Upper lobe of left lung (tissue), 6 donors: ENCODE measurements at regions not wholly inside any gene's neighbourhood (a gene's known extent, or its start where the extent isn't known, plus 50 kb on each side); places are given as distances from the start of the nearest gene placed in this dataset.
"Not testable (repeated sequence)": the region's sequence is repeated elsewhere in the genome, so short reads cannot be mapped to it uniquely, and the experiment has no call there.

Experiments
- ATAC-seq, 2 donors: fragments of 200-7000 bp; cut with Tn5 transposase; one replicate each; pipeline ENCODE4 v1.9.1; 2022; ENCODE audit warnings: mild to moderate bottlenecking in 2 of 2, moderate library complexity in 2 of 2; ENCODE audit not compliant: low FRiP score in 2 of 2
- DNase-seq, 2 donors: peaks; one replicate each; pipeline ENCODE4 v3.0.0-alpha.2; 2019 to 2020
- H3K27ac ChIP-seq, 4 donors: fragments of 200-600 bp; sonication (generic); one replicate each; pipeline ENCODE4 v1.5.1; 2016 to 2019
- H3K27me3 ChIP-seq, 4 donors: fragments of 200-600 bp; sonication (generic); one replicate each; pipeline ENCODE4 v1.5.1; 2017 to 2019
- H3K36me3 ChIP-seq, 4 donors: fragments of 200-600 bp; sonication (generic); one replicate each; pipeline ENCODE4 v1.5.1; 2016 to 2019
- H3K4me1 ChIP-seq, 4 donors: fragments of 200-600 bp; sonication (generic); one replicate each; pipeline ENCODE4 v1.5.1; 2018 to 2019
- H3K4me3 ChIP-seq, 4 donors: fragments of 200-600 bp; sonication (generic); one replicate each; pipeline ENCODE4 v1.5.1; 2017 to 2019; ENCODE audit warnings: mild to moderate bottlenecking in 2 of 4, moderate library complexity in 1 of 4
- H3K9me3 ChIP-seq, 4 donors: fragments of 200-600 bp; sonication (generic); one replicate each; pipeline ENCODE4 v1.5.1; 2018 to 2019
- CTCF ChIP-seq, 6 experiments: fragments of 450-650 bp in 4 of 6; fragments of 200-600 bp in 2 of 6; sonication (generic) in 2 of 6; IDR thresholded peaks; one replicate each; pipeline ENCODE4 v1.5.1; 2016 to 2019; ENCODE audit warnings: antibody characterized with exemption in 6 of 6
- EP300 ChIP-seq, 4 donors: sonication (generic); formaldehyde crosslinking; IDR thresholded peaks; one replicate each; pipeline ENCODE4 v1.5.1; 2017; ENCODE audit warnings: antibody characterized with exemption in 4 of 4, control low read depth in 2 of 4
- POLR2A ChIP-seq, 4 donors: fragments of 450-650 bp; IDR thresholded peaks; one replicate each; pipeline ENCODE4 v1.5.1; 2016 to 2017; ENCODE audit warnings: antibody characterized with exemption in 4 of 4, mild to moderate bottlenecking in 2 of 4
- POLR2AphosphoS5 ChIP-seq, 2 donors: sonication (generic); formaldehyde crosslinking; IDR thresholded peaks; one replicate each; pipeline ENCODE4 v1.5.1; 2017; ENCODE audit warnings: antibody characterized with exemption in 2 of 2
- WGBS, 2 donors: methylation state at CpG; one replicate each; pipeline ENCODE4 v1.1.5; 2017 to 2018; 5-methylcytosine and 5-hydroxymethylcytosine counted together
- donor health status: DM: no; HTN: no; CAD: no; lungs with moderate emphysema.
- donor health status: DM: no; HTN: yes; CAD: no; lungs with severe emphysema.

DNA sequence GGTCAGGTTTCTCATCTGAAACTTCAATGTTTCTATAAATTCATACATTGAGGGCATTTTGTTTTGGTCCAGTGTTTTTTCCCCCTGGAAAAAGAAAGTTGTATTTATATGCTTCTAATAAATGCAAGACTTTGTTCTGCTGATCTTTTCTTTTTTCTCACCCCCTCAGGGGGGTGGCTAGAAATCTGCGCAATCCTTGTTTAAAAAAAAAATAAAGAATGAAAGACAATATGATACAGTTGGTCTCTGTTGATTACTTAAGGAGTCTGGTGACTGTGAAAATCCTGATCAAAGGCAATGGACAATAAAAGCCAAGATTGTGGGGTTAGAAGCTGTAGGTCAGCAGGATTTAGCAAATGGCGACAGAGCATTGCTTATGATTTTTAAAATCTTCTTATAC, 180.5 kb downstream of the KIT start:
- Histone ChIP-seq H3K9me3 (no peaks in the 10 kb centered on the region), H3K27me3 (no peaks in the 10 kb centered on the region), H3K4me1 (no peaks in the 10 kb centered on the region), H3K27ac (no peak overlapping the region), H3K4me3 (no peak overlapping the region), H3K36me3 (no peaks in the 10 kb centered on the region)
- DNase-seq (no peak), ATAC-seq (no peak)
- 93 to 95% methylated on average over 2 of the region's 2 CpGs for WGBS, 2 donors
- no peak for TF ChIP-seq POLR2A (IDR thresholded peaks at IDR 0.05)
- no peak for TF ChIP-seq EP300 (IDR thresholded peaks at IDR 0.05)
- no peak for TF ChIP-seq POLR2AphosphoS5 (IDR thresholded peaks at IDR 0.05)
- no peak for TF ChIP-seq CTCF (IDR thresholded peaks at IDR 0.05)

DNA sequence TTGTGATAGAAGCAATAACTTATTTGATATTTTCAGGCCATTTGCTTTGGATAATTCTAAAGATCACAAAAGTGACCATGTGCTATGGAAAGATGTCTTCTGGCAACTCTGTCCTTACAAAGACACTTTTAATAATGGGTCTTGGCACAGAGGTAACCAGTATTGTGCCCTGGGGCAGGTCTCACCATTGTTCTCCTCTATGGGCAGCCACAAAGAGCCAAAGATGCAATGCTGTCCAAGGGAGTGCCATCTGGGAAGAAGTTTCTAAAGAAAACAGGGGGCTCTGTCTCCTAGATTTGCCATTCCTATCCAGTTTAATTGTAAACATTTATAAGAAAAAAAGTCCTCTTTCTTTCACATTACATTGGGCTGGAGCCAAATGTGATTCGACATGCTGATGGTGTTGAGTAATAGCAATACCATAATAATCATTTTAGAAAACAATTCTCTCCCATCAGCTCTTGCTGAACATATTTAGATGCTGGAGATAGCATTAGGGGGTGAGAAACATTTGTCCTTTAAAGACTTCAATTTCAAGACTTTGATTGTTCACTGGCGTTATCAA, 179.9 kb downstream of the KIT start:
- no peaks in the 10 kb centered on the region for H3K36me3 ChIP-seq
- H3K4me3 ChIP-seq = no peak overlapping the region
- no peak for DNase-seq
- WGBS, 2 donors = 58 to 59% methylated on average over 2 of the region's 2 CpGs
- no peaks in the 10 kb centered on the region for H3K9me3 ChIP-seq
- no peak overlapping the region for H3K27ac ChIP-seq
- ATAC-seq = no peak
- H3K27me3 ChIP-seq = no peaks in the 10 kb centered on the region
- H3K4me1 ChIP-seq = no peaks in the 10 kb centered on the region
- TF ChIP-seq POLR2AphosphoS5 (IDR thresholded peaks at IDR 0.05) = no peak
- no peak for TF ChIP-seq EP300 (IDR thresholded peaks at IDR 0.05)
- TF ChIP-seq CTCF (IDR thresholded peaks at IDR 0.05) = no peak
- TF ChIP-seq POLR2A (IDR thresholded peaks at IDR 0.05) = no peak

DNA sequence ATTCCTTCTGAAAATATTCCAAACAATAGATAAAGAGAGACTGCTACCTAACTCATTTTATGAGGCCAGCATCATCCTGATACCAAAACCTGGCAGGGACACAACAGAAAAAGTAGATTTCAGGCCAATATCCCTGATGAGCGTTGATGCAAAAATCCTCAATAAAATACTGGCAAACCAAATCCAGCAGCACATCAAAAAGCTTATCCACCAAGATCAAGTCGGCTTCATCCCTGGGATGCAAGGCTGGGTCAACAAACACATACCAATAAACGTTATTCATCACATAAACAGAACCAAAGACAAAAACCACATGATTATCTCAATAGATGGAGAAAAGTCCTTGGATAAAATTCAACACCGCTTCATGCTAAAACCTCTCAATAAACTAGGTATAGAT, 170.6 kb downstream of the KIT start:
- H3K27ac ChIP-seq, DNase-seq, H3K4me1 ChIP-seq, H3K27me3 ChIP-seq, H3K4me3 ChIP-seq, ATAC-seq, H3K9me3 ChIP-seq, H3K36me3 ChIP-seq: not testable (repeated sequence)
- 72 to 75% methylated on average over 4 of the region's 4 CpGs for WGBS, 2 donors

GRCh38 chr4:54823616-54824015, 165.9 kb downstream of the KIT start:
- no peaks in the 10 kb centered on the region for H3K27me3 ChIP-seq
- DNase-seq (no peak), ATAC-seq (no peak)
- no peaks in the 10 kb centered on the region for H3K36me3 ChIP-seq
- H3K27ac ChIP-seq = no peak overlapping the region
- peaks cover 0 to 2% (median 0%) of the 10 kb centered on the region in 4 donors for H3K4me1 ChIP-seq
- 79 to 92% methylated on average over 1 of the region's 1 CpG for WGBS, 2 donors
- H3K4me3 ChIP-seq = no peak overlapping the region
- H3K9me3 ChIP-seq = no peaks in the 10 kb centered on the region
- TF ChIP-seq EP300 (IDR thresholded peaks at IDR 0.05) (no peak), POLR2A (IDR thresholded peaks at IDR 0.05) (no peak), POLR2AphosphoS5 (IDR thresholded peaks at IDR 0.05) (no peak), CTCF (IDR thresholded peaks at IDR 0.05) (no peak)

GRCh38 chr4:54819034-54819433, 161.3 kb downstream of the KIT start:
- no peak for ATAC-seq
- H3K9me3 ChIP-seq = no peaks in the 10 kb centered on the region
- peaks cover 0 to 2% (median 0%) of the 10 kb centered on the region in 4 donors for H3K4me1 ChIP-seq
- H3K27me3 ChIP-seq = no peaks in the 10 kb centered on the region
- no peak overlapping the region for H3K4me3 ChIP-seq
- no peaks in the 10 kb centered on the region for H3K36me3 ChIP-seq
- no peak for TF ChIP-seq POLR2AphosphoS5 (IDR thresholded peaks at IDR 0.05)
- TF ChIP-seq EP300 (IDR thresholded peaks at IDR 0.05) = no peak
- TF ChIP-seq CTCF (IDR thresholded peaks at IDR 0.05) = no peak
- TF ChIP-seq POLR2A (IDR thresholded peaks at IDR 0.05) = no peak
- 25 to 45% methylated on average over 5 of the region's 5 CpGs for WGBS, 2 donors
- H3K27ac ChIP-seq = no peak overlapping the region
- no peak for DNase-seq
